NB4 (cell line): ENCODE measurements at regions not wholly inside any gene's neighbourhood (a gene's known extent, or its start where the extent isn't known, plus 50 kb on each side); places are given as distances from the start of the nearest gene placed in this dataset.

Experiments
- MYC ChIP-seq: IDR thresholded peaks from 2 replicates; pipeline ENCODE4 v1.6.1; 2011; ENCODE audit warnings: low read depth, low read length
- POLR2A ChIP-seq: IDR thresholded peaks from 2 replicates; pipeline ENCODE4 v1.6.1; 2011; ENCODE audit warnings: mild to moderate bottlenecking; ENCODE audit not compliant: insufficient read length; ENCODE audit errors: extremely low read depth
- TF ChIP-seq, protein P1 (sequence below): IDR thresholded peaks from one replicate; pipeline ENCODE4 v1.5.1; 2012; ENCODE audit warnings: low read depth, low read length

DNA sequence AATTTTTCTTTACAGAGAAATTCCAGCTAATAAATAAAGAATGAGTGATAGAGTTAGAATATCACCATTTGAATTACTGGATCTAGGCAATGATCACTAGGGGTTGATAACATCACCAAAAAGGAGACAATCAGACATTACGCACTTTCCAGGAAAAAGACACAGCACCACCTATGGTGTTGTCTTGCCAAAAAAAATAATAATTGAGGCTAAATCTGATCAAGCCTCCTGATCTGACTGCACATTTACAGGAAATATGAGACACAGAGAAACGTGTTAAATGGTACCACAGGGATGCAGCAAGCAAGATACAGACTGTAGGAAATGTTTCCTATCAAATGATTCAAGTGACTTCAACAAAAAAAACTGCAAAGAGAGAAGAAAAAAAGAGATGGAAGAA is 92.8 kb downstream of the EOMES start:
- TF ChIP-seq, protein P1, sequence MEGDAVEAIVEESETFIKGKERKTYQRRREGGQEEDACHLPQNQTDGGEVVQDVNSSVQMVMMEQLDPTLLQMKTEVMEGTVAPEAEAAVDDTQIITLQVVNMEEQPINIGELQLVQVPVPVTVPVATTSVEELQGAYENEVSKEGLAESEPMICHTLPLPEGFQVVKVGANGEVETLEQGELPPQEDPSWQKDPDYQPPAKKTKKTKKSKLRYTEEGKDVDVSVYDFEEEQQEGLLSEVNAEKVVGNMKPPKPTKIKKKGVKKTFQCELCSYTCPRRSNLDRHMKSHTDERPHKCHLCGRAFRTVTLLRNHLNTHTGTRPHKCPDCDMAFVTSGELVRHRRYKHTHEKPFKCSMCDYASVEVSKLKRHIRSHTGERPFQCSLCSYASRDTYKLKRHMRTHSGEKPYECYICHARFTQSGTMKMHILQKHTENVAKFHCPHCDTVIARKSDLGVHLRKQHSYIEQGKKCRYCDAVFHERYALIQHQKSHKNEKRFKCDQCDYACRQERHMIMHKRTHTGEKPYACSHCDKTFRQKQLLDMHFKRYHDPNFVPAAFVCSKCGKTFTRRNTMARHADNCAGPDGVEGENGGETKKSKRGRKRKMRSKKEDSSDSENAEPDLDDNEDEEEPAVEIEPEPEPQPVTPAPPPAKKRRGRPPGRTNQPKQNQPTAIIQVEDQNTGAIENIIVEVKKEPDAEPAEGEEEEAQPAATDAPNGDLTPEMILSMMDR = no peak
- no peak for TF ChIP-seq POLR2A
- TF ChIP-seq MYC = no peak
